ENCODE measurements at regions not wholly inside any gene's neighbourhood (a gene's known extent, or its start where the extent isn't known, plus 50 kb on each side); places are given as distances from the start of the nearest gene placed in this dataset.

GRCh38 chr2:239688122-239688681 is 287.4 kb upstream of the HDAC4 start:
- H3K9me3 ChIP-seq (ENCODE audit: low read length) = no peaks in the 10 kb centered on the region
- no peak overlapping the region for H3K4me3 ChIP-seq (ENCODE audit: low read length)
- peaks cover 16 to 40% of the 10 kb centered on the region in 2 donors for H3K27me3 Mint-ChIP-seq
- H3K27ac ChIP-seq (ENCODE audit: low read depth, low read length) = no peak overlapping the region
- H3K36me3 Mint-ChIP-seq = no peaks in the 10 kb centered on the region
- no peaks in the 10 kb centered on the region for H3K36me3 ChIP-seq (ENCODE audit: insufficient read depth, low read length)
- peaks cover 0 to 4% (median 0%) of the 10 kb centered on the region in 5 donors for H3K9me3 Mint-ChIP-seq
- H3K4me1 ChIP-seq (ENCODE audit: insufficient read depth, low read length) = no peaks in the 10 kb centered on the region
- no peaks in the 10 kb centered on the region for H3K27me3 ChIP-seq (ENCODE audit: insufficient read depth, low read length, poor library complexity, severe bottlenecking)
- H3K4me1 Mint-ChIP-seq = no peaks in the 10 kb centered on the region
- ChIA-PET CTCF (no interaction called here), POLR2A (no interaction called here)
- no peak for DNase-seq
- no peak overlapping the region for H3K27ac Mint-ChIP-seq
- H3K4me3 Mint-ChIP-seq = no peak overlapping the region

GRCh38 chr2:239687441-239687840 is 286.6 kb upstream of the HDAC4 start:
- H3K27ac Mint-ChIP-seq = no peak overlapping the region
- no peak overlapping the region for H3K4me3 Mint-ChIP-seq
- no peaks in the 10 kb centered on the region for H3K4me1 Mint-ChIP-seq
- Histone ChIP-seq H3K4me3 (ENCODE audit: low read length) (no peak overlapping the region), H3K27me3 (ENCODE audit: insufficient read depth, low read length, poor library complexity, severe bottlenecking) (no peaks in the 10 kb centered on the region), H3K27ac (ENCODE audit: low read depth, low read length) (no peak overlapping the region), H3K36me3 (ENCODE audit: insufficient read depth, low read length) (no peaks in the 10 kb centered on the region), H3K4me1 (ENCODE audit: insufficient read depth, low read length) (no peaks in the 10 kb centered on the region), H3K9me3 (ENCODE audit: low read length) (no peaks in the 10 kb centered on the region)
- ChIA-PET CTCF (no interaction called here), POLR2A (no interaction called here)
- H3K9me3 Mint-ChIP-seq = peaks cover 0 to 6% (median 4%) of the 10 kb centered on the region in 5 donors
- H3K36me3 Mint-ChIP-seq = peaks cover 0 to 5% (median 0%) of the 10 kb centered on the region in 3 donors
- peaks cover 20 to 47% of the 10 kb centered on the region in 2 donors for H3K27me3 Mint-ChIP-seq
- no peak for DNase-seq

- no peaks in the 10 kb centered on the region for H3K4me1 ChIP-seq (ENCODE audit: insufficient read depth, low read length)
- no peak overlapping the region for H3K27ac ChIP-seq (ENCODE audit: low read depth, low read length)
- H3K9me3 Mint-ChIP-seq = peaks cover under 1 to 6% (median 4%) of the 10 kb centered on the region in 5 donors
- H3K4me1 Mint-ChIP-seq = no peaks in the 10 kb centered on the region
- H3K36me3 ChIP-seq (ENCODE audit: insufficient read depth, low read length) = no peaks in the 10 kb centered on the region
- no peaks in the 10 kb centered on the region for H3K9me3 ChIP-seq (ENCODE audit: low read length)
- no peak overlapping the region for H3K4me3 ChIP-seq (ENCODE audit: low read length)
- H3K27me3 Mint-ChIP-seq = peaks cover 19 to 50% of the 10 kb centered on the region in 2 donors
- H3K4me3 Mint-ChIP-seq = no peak overlapping the region
- peak overlapping the region in 1 of 8 donors; percentile 77 for H3K27ac Mint-ChIP-seq
- peaks cover 0 to 5% (median 0%) of the 10 kb centered on the region in 3 donors for H3K36me3 Mint-ChIP-seq
- ChIA-PET CTCF (no interaction called here), POLR2A (no interaction called here)
- no peaks in the 10 kb centered on the region for H3K27me3 ChIP-seq (ENCODE audit: insufficient read depth, low read length, poor library complexity, severe bottlenecking)
- DNase-seq = no peak
These were observed 285.1 kb upstream of the HDAC4 start for GRCh38 chr2:239685965-239686364.

- Mint-ChIP-seq H3K27me3 (peaks cover 19 to 50% of the 10 kb centered on the region in 2 donors), H3K4me3 (no peak overlapping the region), H3K36me3 (peaks cover 0 to 5% (median 0%) of the 10 kb centered on the region in 3 donors), H3K27ac (no peak overlapping the region), H3K4me1 (no peaks in the 10 kb centered on the region), H3K9me3 (peaks cover 2 to 6% (median 4%) of the 10 kb centered on the region in 5 donors)
- Histone ChIP-seq H3K4me1 (ENCODE audit: insufficient read depth, low read length) (no peaks in the 10 kb centered on the region), H3K27me3 (ENCODE audit: insufficient read depth, low read length, poor library complexity, severe bottlenecking) (no peaks in the 10 kb centered on the region), H3K36me3 (ENCODE audit: insufficient read depth, low read length) (no peaks in the 10 kb centered on the region), H3K4me3 (ENCODE audit: low read length) (no peak overlapping the region), H3K9me3 (ENCODE audit: low read length) (no peaks in the 10 kb centered on the region), H3K27ac (ENCODE audit: low read depth, low read length) (no peak overlapping the region)
- CTCF ChIA-PET = no interaction called here
- POLR2A ChIA-PET = no interaction called here
- DNase-seq = no peak
These were observed 284.7 kb upstream of the HDAC4 start for GRCh38 chr2:239685556-239685955.

- Histone ChIP-seq H3K27ac (ENCODE audit: low read depth, low read length) (no peak overlapping the region), H3K36me3 (ENCODE audit: insufficient read depth, low read length) (no peaks in the 10 kb centered on the region), H3K9me3 (ENCODE audit: low read length) (no peaks in the 10 kb centered on the region), H3K4me1 (ENCODE audit: insufficient read depth, low read length) (no peaks in the 10 kb centered on the region), H3K27me3 (ENCODE audit: insufficient read depth, low read length, poor library complexity, severe bottlenecking) (no peaks in the 10 kb centered on the region), H3K4me3 (ENCODE audit: low read length) (no peak overlapping the region)
- CTCF ChIA-PET = no interaction called here
- POLR2A ChIA-PET = no interaction called here
- Mint-ChIP-seq H3K36me3 (peaks cover 0 to 5% (median 0%) of the 10 kb centered on the region in 3 donors), H3K27ac (no peak overlapping the region), H3K4me1 (no peaks in the 10 kb centered on the region), H3K9me3 (peaks cover 2 to 6% (median 5%) of the 10 kb centered on the region in 5 donors), H3K27me3 (peaks cover 19 to 53% of the 10 kb centered on the region in 2 donors), H3K4me3 (no peak overlapping the region)
- no peak for DNase-seq
These were observed 284.2 kb upstream of the HDAC4 start for GRCh38 chr2:239684996-239685395.

GRCh38 chr2:239684271-239684810 is 283.5 kb upstream of the HDAC4 start:
- H3K9me3 ChIP-seq (ENCODE audit: low read length) = no peaks in the 10 kb centered on the region
- CTCF ChIA-PET = no interaction called here
- H3K36me3 ChIP-seq (ENCODE audit: insufficient read depth, low read length) = no peaks in the 10 kb centered on the region
- Mint-ChIP-seq H3K27ac (no peak overlapping the region), H3K4me3 (no peak overlapping the region), H3K4me1 (no peaks in the 10 kb centered on the region), H3K36me3 (peaks cover 0 to 5% (median 0%) of the 10 kb centered on the region in 3 donors), H3K27me3 (peaks cover 19 to 59% of the 10 kb centered on the region in 2 donors), H3K9me3 (peaks cover 2 to 7% (median 5%) of the 10 kb centered on the region in 5 donors)
- DNase-seq = no peak
- H3K27me3 ChIP-seq (ENCODE audit: insufficient read depth, low read length, poor library complexity, severe bottlenecking) = no peaks in the 10 kb centered on the region
- POLR2A ChIA-PET = no interaction called here
- H3K4me1 ChIP-seq (ENCODE audit: insufficient read depth, low read length) = no peaks in the 10 kb centered on the region
- no peak overlapping the region for H3K27ac ChIP-seq (ENCODE audit: low read depth, low read length)
- no peak overlapping the region for H3K4me3 ChIP-seq (ENCODE audit: low read length)

DNA sequence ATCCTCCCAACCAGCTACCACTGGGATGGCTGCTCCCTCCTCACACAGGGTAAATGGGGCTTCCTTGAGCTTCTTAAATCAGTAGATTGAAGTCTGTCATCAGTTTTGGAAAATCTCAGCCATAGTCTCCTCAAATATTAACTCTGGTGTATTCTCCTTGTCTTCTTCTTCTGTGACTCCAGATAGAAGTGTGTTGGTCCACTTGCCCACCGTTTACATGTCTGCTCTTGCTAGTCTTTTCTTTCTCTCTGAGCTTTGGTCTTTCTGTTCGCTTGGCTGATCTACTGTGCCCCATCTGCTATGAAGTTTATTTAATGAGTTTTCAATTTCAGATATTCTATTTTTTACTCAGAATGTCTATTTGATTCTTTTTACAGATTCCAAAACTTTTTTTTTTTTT is 281.7 kb upstream of the HDAC4 start:
- H3K27ac Mint-ChIP-seq = no peak overlapping the region
- CTCF ChIA-PET = no interaction called here
- peaks cover 23 to 51% of the 10 kb centered on the region in 2 donors for H3K27me3 Mint-ChIP-seq
- no peaks in the 10 kb centered on the region for H3K4me1 Mint-ChIP-seq
- no peaks in the 10 kb centered on the region for H3K27me3 ChIP-seq (ENCODE audit: insufficient read depth, low read length, poor library complexity, severe bottlenecking)
- DNase-seq = no peak
- H3K4me3 Mint-ChIP-seq = no peak overlapping the region
- H3K27ac ChIP-seq (ENCODE audit: low read depth, low read length) = no peak overlapping the region
- peaks cover 0 to 5% (median 0%) of the 10 kb centered on the region in 3 donors for H3K36me3 Mint-ChIP-seq
- POLR2A ChIA-PET = no interaction called here
- no peaks in the 10 kb centered on the region for H3K9me3 ChIP-seq (ENCODE audit: low read length)
- H3K36me3 ChIP-seq (ENCODE audit: insufficient read depth, low read length) = no peaks in the 10 kb centered on the region
- no peaks in the 10 kb centered on the region for H3K4me1 ChIP-seq (ENCODE audit: insufficient read depth, low read length)
- no peak overlapping the region for H3K4me3 ChIP-seq (ENCODE audit: low read length)
- peaks cover 2 to 7% (median 5%) of the 10 kb centered on the region in 5 donors for H3K9me3 Mint-ChIP-seq

GRCh38 chr2:239679755-239680154 is 278.9 kb upstream of the HDAC4 start:
- peaks cover 2 to 7% (median 5%) of the 10 kb centered on the region in 5 donors for H3K9me3 Mint-ChIP-seq
- DNase-seq = no peak
- POLR2A ChIA-PET = no interaction called here
- no peak overlapping the region for H3K4me3 ChIP-seq (ENCODE audit: low read length)
- H3K27ac Mint-ChIP-seq = no peak overlapping the region
- no peaks in the 10 kb centered on the region for H3K36me3 ChIP-seq (ENCODE audit: insufficient read depth, low read length)
- H3K27me3 Mint-ChIP-seq = peaks cover 19 to 34% of the 10 kb centered on the region in 2 donors
- H3K4me1 Mint-ChIP-seq = no peaks in the 10 kb centered on the region
- no peak overlapping the region for H3K27ac ChIP-seq (ENCODE audit: low read depth, low read length)
- CTCF ChIA-PET = no interaction called here
- H3K27me3 ChIP-seq (ENCODE audit: insufficient read depth, low read length, poor library complexity, severe bottlenecking) = no peaks in the 10 kb centered on the region
- peaks cover 0 to 5% (median 0%) of the 10 kb centered on the region in 3 donors for H3K36me3 Mint-ChIP-seq
- no peak overlapping the region for H3K4me3 Mint-ChIP-seq
- no peaks in the 10 kb centered on the region for H3K4me1 ChIP-seq (ENCODE audit: insufficient read depth, low read length)
- no peaks in the 10 kb centered on the region for H3K9me3 ChIP-seq (ENCODE audit: low read length)

Measured in CD8-positive, alpha-beta memory T cell (primary cell).